HEK293T (cell line): ENCODE measurements at regions not wholly inside any gene's neighbourhood (a gene's known extent, or its start where the extent isn't known, plus 50 kb on each side); places are given as distances from the start of the nearest gene placed in this dataset.

ENCODE experiments used
- CTCF ChIA-PET: fragments of 350-600 bp; formaldehyde crosslinking; extraction: SDS; loops from one replicate; lab custom pipeline; 2021; ENCODE audit warnings: antibody characterized with exemption, inconsistent platforms; lab: Yijun Ruan, JAX
- POLR2A ChIA-PET: fragments of 350-600 bp; formaldehyde crosslinking; extraction: SDS; loops from one replicate; lab custom pipeline; 2020; ENCODE audit warnings: antibody characterized with exemption, inconsistent platforms; lab: Yijun Ruan, JAX
- DNase-seq: peaks from one replicate; pipeline ENCODE4 v3.0.0; 2012; ENCODE audit warnings: mixed read lengths; ENCODE audit errors: extremely low spot score
- ARNT ChIP-seq: fragments of 450-650 bp; IDR thresholded peaks from 2 replicates; pipeline ENCODE4 v1.6.1; 2017; ENCODE audit warnings: mild to moderate bottlenecking
- BHLHE40 ChIP-seq: fragments of 450-650 bp; IDR thresholded peaks from 2 replicates; pipeline ENCODE4 v1.6.1; 2016; ENCODE audit warnings: mild to moderate bottlenecking, moderate library complexity, borderline replicate concordance
- CTBP1 ChIP-seq: fragments of 450-650 bp; IDR thresholded peaks from 2 replicates; pipeline ENCODE4 v1.6.1; 2016; ENCODE audit warnings: borderline replicate concordance
- ELF4 ChIP-seq: fragments of 450-650 bp; IDR thresholded peaks from 2 replicates; pipeline ENCODE4 v1.6.1; 2017; ENCODE audit warnings: antibody characterized with exemption
- FOXA1 ChIP-seq: fragments of 450-650 bp; IDR thresholded peaks from 2 replicates; pipeline ENCODE4 v1.6.1; 2016; ENCODE audit warnings: mild to moderate bottlenecking
- FOXK2 ChIP-seq: fragments of 450-650 bp; IDR thresholded peaks from 2 replicates; pipeline ENCODE4 v1.6.1; 2016; ENCODE audit warnings: mild to moderate bottlenecking
- FOXM1 ChIP-seq: fragments of 450-650 bp; IDR thresholded peaks from 2 replicates; pipeline ENCODE4 v1.6.1; 2017; ENCODE audit warnings: mild to moderate bottlenecking, borderline replicate concordance
- HDGF ChIP-seq: fragments of 450-650 bp; IDR thresholded peaks from 2 replicates; pipeline ENCODE4 v1.6.1; 2017; ENCODE audit warnings: antibody characterized with exemption, borderline replicate concordance
- L3MBTL2 ChIP-seq: fragments of 450-650 bp; conservative IDR thresholded peaks from 2 replicates; pipeline ENCODE4 v1.6.1; 2016; ENCODE audit warnings: mild to moderate bottlenecking
- LEF1 ChIP-seq: fragments of 450-650 bp; IDR thresholded peaks from 2 replicates; pipeline ENCODE4 v1.6.1; 2017; ENCODE audit warnings: mild to moderate bottlenecking, borderline replicate concordance
- NFRKB ChIP-seq: fragments of 450-650 bp; IDR thresholded peaks from 2 replicates; pipeline ENCODE4 v1.6.1; 2016; ENCODE audit warnings: mild to moderate bottlenecking, moderate library complexity
- PKNOX1 ChIP-seq: fragments of 450-650 bp; IDR thresholded peaks from 2 replicates; pipeline ENCODE4 v1.6.1; 2016
- SP1 ChIP-seq: fragments of 450-650 bp; IDR thresholded peaks from 2 replicates; pipeline ENCODE4 v1.6.1; 2017
- SUZ12 ChIP-seq: fragments of 450-650 bp; IDR thresholded peaks from 2 replicates; pipeline ENCODE4 v1.6.1; 2016; ENCODE audit warnings: mild to moderate bottlenecking
- TARDBP ChIP-seq: fragments of 450-650 bp; IDR thresholded peaks from 2 replicates; pipeline ENCODE4 v1.6.1; 2016
- ZNF384 ChIP-seq: fragments of 450-650 bp; IDR thresholded peaks from 2 replicates; pipeline ENCODE4 v1.6.1; 2016

DNA sequence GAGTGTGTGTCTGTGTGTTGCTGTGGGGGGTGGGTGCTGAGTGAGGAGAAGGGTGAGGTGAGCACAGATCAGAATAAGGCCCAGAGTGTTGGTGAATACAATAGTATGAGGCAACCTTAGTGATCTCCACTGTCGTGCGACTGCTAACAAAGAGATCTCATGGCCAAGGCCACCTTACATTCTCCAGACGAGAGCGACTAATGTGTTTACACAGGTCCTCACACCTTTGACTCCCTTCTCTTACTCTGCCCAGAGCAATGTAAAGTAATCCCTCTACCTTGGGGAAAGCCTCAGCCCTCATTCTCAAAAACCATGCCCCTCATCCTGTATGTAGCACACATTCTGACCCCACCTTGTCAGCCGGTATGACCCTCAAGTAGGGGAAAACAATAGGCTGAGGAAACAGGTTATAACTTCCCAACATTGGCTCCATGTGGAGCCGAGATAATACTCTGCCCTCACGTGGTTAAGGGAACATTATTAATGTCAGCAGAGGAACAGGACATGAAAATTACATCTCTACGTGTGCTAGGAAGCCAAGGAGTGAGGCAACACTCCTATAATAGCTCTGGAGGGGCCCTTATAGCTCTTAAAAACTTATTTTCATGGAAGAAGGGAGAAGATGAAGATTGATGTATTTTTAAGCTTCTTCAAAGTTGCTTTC lies 323.0 kb upstream of the NT5C1B start:
- no peak for DNase-seq
- TF ChIP-seq TARDBP (no peak), FOXA1 (no peak), PKNOX1 (no peak), SUZ12 (no peak), HDGF (no peak), CTBP1 (no peak), LEF1 (no peak), L3MBTL2 (no peak), BHLHE40 (no peak), ARNT (no peak), ELF4 (no peak), ZNF384 (no peak), FOXK2 (no peak), FOXM1 (no peak), SP1 (no peak), NFRKB (no peak)
- ChIA-PET CTCF (no interaction called here), POLR2A (no interaction called here)

GRCh38 chr2:18911416-18911815 lies 322.0 kb upstream of the NT5C1B start:
- POLR2A ChIA-PET: no interaction called here
- CTCF ChIA-PET: no interaction called here
- no peak for DNase-seq
- TF ChIP-seq HDGF: no peak

DNA sequence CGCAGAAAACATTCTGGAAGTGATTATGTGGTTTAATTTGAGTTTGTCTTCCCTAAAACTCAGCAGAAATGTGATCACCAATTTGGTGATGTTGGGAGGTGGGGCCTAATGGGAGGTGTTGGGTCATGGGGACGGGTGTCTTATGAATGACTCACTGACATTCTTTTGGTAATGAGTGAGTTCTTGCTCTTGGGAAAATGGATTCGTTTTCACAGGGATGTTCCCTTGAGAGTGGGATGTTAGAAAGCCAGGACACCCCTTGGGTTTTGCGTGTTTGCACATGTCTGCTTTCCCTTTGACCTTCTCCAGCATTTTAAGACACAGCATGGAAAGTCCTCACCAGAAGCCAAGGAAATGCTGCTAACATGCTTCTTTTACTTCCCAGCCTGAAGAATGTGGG lies 321.5 kb upstream of the NT5C1B start:
- POLR2A ChIA-PET: no interaction called here

GRCh38 chr2:18907937-18908336 lies 318.6 kb upstream of the NT5C1B start:
- CTCF ChIA-PET: no interaction called here
- POLR2A ChIA-PET: no interaction called here
- no peak for DNase-seq
- TF ChIP-seq HDGF (no peak), FOXK2 (no peak), ZNF384 (no peak), ELF4 (no peak), SUZ12 (no peak), NFRKB (no peak), FOXM1 (no peak), SP1 (no peak)

More for the DNA sequence above, 321.5 kb upstream of the NT5C1B start:
- no peak for DNase-seq
- TF ChIP-seq FOXA1 (no peak), FOXM1 (no peak), HDGF (no peak), ARNT (no peak), FOXK2 (no peak), CTBP1 (no peak), LEF1 (no peak), L3MBTL2 (no peak), BHLHE40 (no peak), SP1 (no peak), ZNF384 (no peak), ELF4 (no peak), TARDBP (no peak), PKNOX1 (no peak), SUZ12 (no peak), NFRKB (no peak)
- CTCF ChIA-PET: no interaction called here

DNA sequence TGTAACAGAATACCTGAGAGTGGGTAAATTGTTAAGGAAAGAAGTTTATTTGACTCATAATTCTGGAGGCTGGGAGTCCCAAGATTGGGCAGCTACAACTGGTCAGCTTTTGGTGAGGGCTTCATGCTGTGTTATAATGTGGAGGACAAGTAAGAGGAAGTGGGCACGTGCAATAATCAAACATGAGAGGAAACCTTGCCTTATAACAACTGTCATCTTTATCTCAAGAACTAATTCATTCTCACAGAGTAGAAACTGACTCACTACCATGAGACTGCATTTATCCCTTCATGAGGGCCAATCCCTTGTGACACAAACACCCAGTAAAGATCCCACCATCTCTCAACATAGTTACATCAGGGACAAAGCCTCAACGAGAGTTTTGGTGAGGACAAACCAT lies 318.1 kb upstream of the NT5C1B start:
- TF ChIP-seq SUZ12: no peak
- ChIA-PET CTCF (no interaction called here), POLR2A (no interaction called here)
- DNase-seq: no peak

DNA sequence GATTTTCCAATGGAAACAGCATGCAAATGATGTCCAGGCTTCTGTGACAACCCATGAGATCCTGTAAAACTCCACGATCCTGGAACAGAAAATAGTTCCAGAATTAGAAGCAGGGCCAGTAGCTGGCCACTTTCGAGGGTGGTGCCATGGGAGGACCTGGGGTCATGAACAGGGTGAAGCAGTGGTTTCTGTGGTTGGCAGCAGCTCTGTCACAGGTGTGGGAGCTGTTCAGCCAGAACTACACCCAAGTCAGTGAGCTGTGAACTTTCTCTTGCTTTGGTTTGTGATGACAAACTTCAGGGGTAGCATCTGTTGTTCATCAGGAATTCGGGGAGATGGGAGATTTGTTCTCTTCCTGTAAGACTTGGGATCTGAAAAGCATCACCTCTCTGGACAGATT lies 314.4 kb upstream of the NT5C1B start:
- no peak for DNase-seq
- ChIA-PET CTCF (interaction anchor here (0.5 kb wide), 1 partner anchor 1044 kb away, joined by 3 read pairs; no protein-coding TSS in a partner anchor), POLR2A (no interaction called here)
- no peak for TF ChIP-seq ELF4
- no peak for TF ChIP-seq ZNF384
- no peak for TF ChIP-seq LEF1
- no peak for TF ChIP-seq FOXK2
- no peak for TF ChIP-seq SUZ12
- no peak for TF ChIP-seq TARDBP
- TF ChIP-seq SP1: no peak
- TF ChIP-seq PKNOX1: no peak
- no peak for TF ChIP-seq FOXA1
- TF ChIP-seq CTBP1: no peak
- no peak for TF ChIP-seq BHLHE40
- TF ChIP-seq L3MBTL2: no peak
- no peak for TF ChIP-seq ARNT
- TF ChIP-seq HDGF: no peak
- TF ChIP-seq NFRKB: no peak
- no peak for TF ChIP-seq FOXM1

GRCh38 chr2:18901242-18901641 lies 311.9 kb upstream of the NT5C1B start:
- POLR2A ChIA-PET: no interaction called here
- TF ChIP-seq NFRKB (no peak), TARDBP (no peak), CTBP1 (no peak), HDGF (no peak), LEF1 (no peak)
- no peak for DNase-seq
- CTCF ChIA-PET: no interaction called here
